ENCODE measurements at regions not wholly inside any gene's neighbourhood (a gene's known extent, or its start where the extent isn't known, plus 50 kb on each side); places are given as distances from the start of the nearest gene placed in this dataset.

DNA sequence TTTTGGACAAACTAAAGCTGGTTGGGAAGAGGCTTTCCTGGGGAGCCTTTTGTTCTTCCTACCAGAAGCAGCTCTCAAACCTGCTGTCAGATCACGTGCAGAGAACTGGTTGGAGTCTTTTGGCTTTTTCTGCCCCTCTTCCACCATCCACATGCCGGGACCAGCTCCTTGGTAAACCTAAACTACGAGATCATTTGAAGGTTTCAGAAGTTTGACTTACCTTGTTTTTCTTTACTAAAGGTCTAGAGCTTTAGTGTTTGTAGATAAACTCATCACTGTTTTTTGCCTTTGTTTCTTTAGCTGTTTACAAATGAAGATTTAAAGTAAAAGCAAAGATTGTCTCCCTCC, 113.4 kb downstream of the HLX start:
- H3K4me2 ChIP-seq (ENCODE audit: low read length) = no peak overlapping the region
- H2AFZ ChIP-seq (ENCODE audit: low read depth, low read length) = no peak overlapping the region
- no peaks in the 10 kb centered on the region for H4K20me1 ChIP-seq (ENCODE audit: insufficient read depth)
- H3K9me2 ChIP-seq (ENCODE audit: insufficient read depth, low read length) = no peaks in the 10 kb centered on the region
- no peaks in the 10 kb centered on the region for H3K27me3 ChIP-seq (ENCODE audit: insufficient read depth, low read depth, low read length)
- no peaks in the 10 kb centered on the region for H3K9me3 ChIP-seq (ENCODE audit: low read length)
- no peak overlapping the region for H3K9ac ChIP-seq (ENCODE audit: low read length)
- no peaks in the 10 kb centered on the region for H3K36me3 ChIP-seq (ENCODE audit: insufficient read depth, low read length)
- H3F3A ChIP-seq (ENCODE audit: insufficient read depth, low read length, poor library complexity, severe bottlenecking) = no peaks in the 10 kb centered on the region
- no peak overlapping the region for H3K4me3 ChIP-seq (ENCODE audit: low read length)
- no peak overlapping the region for H3K27ac ChIP-seq (ENCODE audit: low read length)
- TF ChIP-seq, protein P1, sequence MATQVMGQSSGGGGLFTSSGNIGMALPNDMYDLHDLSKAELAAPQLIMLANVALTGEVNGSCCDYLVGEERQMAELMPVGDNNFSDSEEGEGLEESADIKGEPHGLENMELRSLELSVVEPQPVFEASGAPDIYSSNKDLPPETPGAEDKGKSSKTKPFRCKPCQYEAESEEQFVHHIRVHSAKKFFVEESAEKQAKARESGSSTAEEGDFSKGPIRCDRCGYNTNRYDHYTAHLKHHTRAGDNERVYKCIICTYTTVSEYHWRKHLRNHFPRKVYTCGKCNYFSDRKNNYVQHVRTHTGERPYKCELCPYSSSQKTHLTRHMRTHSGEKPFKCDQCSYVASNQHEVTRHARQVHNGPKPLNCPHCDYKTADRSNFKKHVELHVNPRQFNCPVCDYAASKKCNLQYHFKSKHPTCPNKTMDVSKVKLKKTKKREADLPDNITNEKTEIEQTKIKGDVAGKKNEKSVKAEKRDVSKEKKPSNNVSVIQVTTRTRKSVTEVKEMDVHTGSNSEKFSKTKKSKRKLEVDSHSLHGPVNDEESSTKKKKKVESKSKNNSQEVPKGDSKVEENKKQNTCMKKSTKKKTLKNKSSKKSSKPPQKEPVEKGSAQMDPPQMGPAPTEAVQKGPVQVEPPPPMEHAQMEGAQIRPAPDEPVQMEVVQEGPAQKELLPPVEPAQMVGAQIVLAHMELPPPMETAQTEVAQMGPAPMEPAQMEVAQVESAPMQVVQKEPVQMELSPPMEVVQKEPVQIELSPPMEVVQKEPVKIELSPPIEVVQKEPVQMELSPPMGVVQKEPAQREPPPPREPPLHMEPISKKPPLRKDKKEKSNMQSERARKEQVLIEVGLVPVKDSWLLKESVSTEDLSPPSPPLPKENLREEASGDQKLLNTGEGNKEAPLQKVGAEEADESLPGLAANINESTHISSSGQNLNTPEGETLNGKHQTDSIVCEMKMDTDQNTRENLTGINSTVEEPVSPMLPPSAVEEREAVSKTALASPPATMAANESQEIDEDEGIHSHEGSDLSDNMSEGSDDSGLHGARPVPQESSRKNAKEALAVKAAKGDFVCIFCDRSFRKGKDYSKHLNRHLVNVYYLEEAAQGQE (IDR thresholded peaks at IDR 0.05; ENCODE audit: borderline replicate concordance) = no peak
- TF ChIP-seq, protein P2, sequence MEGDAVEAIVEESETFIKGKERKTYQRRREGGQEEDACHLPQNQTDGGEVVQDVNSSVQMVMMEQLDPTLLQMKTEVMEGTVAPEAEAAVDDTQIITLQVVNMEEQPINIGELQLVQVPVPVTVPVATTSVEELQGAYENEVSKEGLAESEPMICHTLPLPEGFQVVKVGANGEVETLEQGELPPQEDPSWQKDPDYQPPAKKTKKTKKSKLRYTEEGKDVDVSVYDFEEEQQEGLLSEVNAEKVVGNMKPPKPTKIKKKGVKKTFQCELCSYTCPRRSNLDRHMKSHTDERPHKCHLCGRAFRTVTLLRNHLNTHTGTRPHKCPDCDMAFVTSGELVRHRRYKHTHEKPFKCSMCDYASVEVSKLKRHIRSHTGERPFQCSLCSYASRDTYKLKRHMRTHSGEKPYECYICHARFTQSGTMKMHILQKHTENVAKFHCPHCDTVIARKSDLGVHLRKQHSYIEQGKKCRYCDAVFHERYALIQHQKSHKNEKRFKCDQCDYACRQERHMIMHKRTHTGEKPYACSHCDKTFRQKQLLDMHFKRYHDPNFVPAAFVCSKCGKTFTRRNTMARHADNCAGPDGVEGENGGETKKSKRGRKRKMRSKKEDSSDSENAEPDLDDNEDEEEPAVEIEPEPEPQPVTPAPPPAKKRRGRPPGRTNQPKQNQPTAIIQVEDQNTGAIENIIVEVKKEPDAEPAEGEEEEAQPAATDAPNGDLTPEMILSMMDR (IDR thresholded peaks at IDR 0.05; ENCODE audit: poor library complexity, severe bottlenecking) = no peak
- TF ChIP-seq EZH2 (IDR thresholded peaks at IDR 0.05; ENCODE audit: borderline replicate concordance, insufficient read depth, low read length, poor library complexity, severe bottlenecking) (no peak), MXI1 (conservative IDR thresholded peaks at IDR 0.05; ENCODE audit: poor library complexity, severe bottlenecking) (no peak), TAF1 (IDR thresholded peaks at IDR 0.05; ENCODE audit: low read depth) (no peak), POLR2AphosphoS5 (IDR thresholded peaks at IDR 0.05) (no peak), EP300 (conservative IDR thresholded peaks at IDR 0.05; ENCODE audit: poor library complexity, severe bottlenecking) (no peak), SMC3 (conservative IDR thresholded peaks at IDR 0.05; ENCODE audit: poor library complexity) (no peak), RAD21 (conservative IDR thresholded peaks at IDR 0.05) (no peak)
- no peaks in the 10 kb centered on the region for H3K79me2 ChIP-seq (replicated peaks; ENCODE audit: insufficient read depth, low read length)

DNA sequence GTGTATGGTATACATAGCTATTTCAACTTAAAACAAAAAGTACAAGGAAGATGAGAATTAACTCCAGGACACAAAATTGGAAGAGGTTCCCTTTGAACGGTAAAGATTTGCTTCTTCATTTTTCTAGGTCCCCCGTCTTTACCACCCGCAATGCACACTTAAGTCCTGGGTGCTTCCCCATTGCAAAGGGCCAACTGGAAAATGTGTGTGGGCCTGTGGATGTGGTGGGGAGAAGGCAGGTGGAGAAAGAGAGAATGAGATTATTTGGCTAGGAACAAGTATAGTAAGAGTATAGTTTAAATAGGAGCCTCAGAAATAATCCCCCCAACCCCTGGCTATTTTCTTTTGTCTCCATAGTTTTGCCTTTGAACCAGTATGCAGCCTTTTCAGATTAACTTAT, 115.4 kb downstream of the HLX start:
- no peak overlapping the region for H3K4me2 ChIP-seq (ENCODE audit: low read length)
- H3K79me2 ChIP-seq (replicated peaks; ENCODE audit: insufficient read depth, low read length) = no peaks in the 10 kb centered on the region
- H3F3A ChIP-seq (ENCODE audit: insufficient read depth, low read length, poor library complexity, severe bottlenecking) = no peaks in the 10 kb centered on the region
- no peaks in the 10 kb centered on the region for H3K36me3 ChIP-seq (ENCODE audit: insufficient read depth, low read length)
- H3K9me3 ChIP-seq (ENCODE audit: low read length) = no peaks in the 10 kb centered on the region
- no peaks in the 10 kb centered on the region for H3K9me2 ChIP-seq (ENCODE audit: insufficient read depth, low read length)
- no peak overlapping the region for H3K9ac ChIP-seq (ENCODE audit: low read length)
- no peaks in the 10 kb centered on the region for H4K20me1 ChIP-seq (ENCODE audit: insufficient read depth)
- no peaks in the 10 kb centered on the region for H3K27me3 ChIP-seq (ENCODE audit: insufficient read depth, low read depth, low read length)
- no peak overlapping the region for H3K27ac ChIP-seq (ENCODE audit: low read length)
- no peak overlapping the region for H2AFZ ChIP-seq (ENCODE audit: low read depth, low read length)
- no peak overlapping the region for H3K4me3 ChIP-seq (ENCODE audit: low read length)
- no peak for TF ChIP-seq RAD21 (conservative IDR thresholded peaks at IDR 0.05)
- TF ChIP-seq POLR2AphosphoS5 (IDR thresholded peaks at IDR 0.05) = no peak
- TF ChIP-seq, protein P2 (IDR thresholded peaks at IDR 0.05; ENCODE audit: poor library complexity, severe bottlenecking) = no peak
- TF ChIP-seq SMC3 (conservative IDR thresholded peaks at IDR 0.05; ENCODE audit: poor library complexity) = no peak
- TF ChIP-seq EZH2 (IDR thresholded peaks at IDR 0.05; ENCODE audit: borderline replicate concordance, insufficient read depth, low read length, poor library complexity, severe bottlenecking) = no peak
- TF ChIP-seq, protein P1 (IDR thresholded peaks at IDR 0.05; ENCODE audit: borderline replicate concordance) = no peak
- no peak for TF ChIP-seq TAF1 (IDR thresholded peaks at IDR 0.05; ENCODE audit: low read depth)
- no peak for TF ChIP-seq EP300 (conservative IDR thresholded peaks at IDR 0.05; ENCODE audit: poor library complexity, severe bottlenecking)
- no peak for TF ChIP-seq MXI1 (conservative IDR thresholded peaks at IDR 0.05; ENCODE audit: poor library complexity, severe bottlenecking)
